Uterus (tissue), 2 donors: ENCODE measurements at regions not wholly inside any gene's neighbourhood (a gene's known extent, or its start where the extent isn't known, plus 50 kb on each side); places are given as distances from the start of the nearest gene placed in this dataset.

Experiments
- CTCF ChIP-seq, 4 experiments: fragments of 200-600 bp in 2 of 4; fragments of 450-650 bp in 2 of 4; sonication (generic) in 2 of 4; IDR thresholded peaks; one replicate each; pipeline ENCODE4 v1.5.1; 2016 to 2019; ENCODE audit warnings: antibody characterized with exemption in 4 of 4, mild to moderate bottlenecking in 2 of 4, moderate library complexity in 1 of 4
- POLR2A ChIP-seq, 2 donors: fragments of 450-650 bp; IDR thresholded peaks; one replicate each; pipeline ENCODE4 v1.6.1; 2016; ENCODE audit warnings: antibody characterized with exemption in 2 of 2, mild to moderate bottlenecking in 1 of 2, moderate library complexity in 1 of 2

DNA sequence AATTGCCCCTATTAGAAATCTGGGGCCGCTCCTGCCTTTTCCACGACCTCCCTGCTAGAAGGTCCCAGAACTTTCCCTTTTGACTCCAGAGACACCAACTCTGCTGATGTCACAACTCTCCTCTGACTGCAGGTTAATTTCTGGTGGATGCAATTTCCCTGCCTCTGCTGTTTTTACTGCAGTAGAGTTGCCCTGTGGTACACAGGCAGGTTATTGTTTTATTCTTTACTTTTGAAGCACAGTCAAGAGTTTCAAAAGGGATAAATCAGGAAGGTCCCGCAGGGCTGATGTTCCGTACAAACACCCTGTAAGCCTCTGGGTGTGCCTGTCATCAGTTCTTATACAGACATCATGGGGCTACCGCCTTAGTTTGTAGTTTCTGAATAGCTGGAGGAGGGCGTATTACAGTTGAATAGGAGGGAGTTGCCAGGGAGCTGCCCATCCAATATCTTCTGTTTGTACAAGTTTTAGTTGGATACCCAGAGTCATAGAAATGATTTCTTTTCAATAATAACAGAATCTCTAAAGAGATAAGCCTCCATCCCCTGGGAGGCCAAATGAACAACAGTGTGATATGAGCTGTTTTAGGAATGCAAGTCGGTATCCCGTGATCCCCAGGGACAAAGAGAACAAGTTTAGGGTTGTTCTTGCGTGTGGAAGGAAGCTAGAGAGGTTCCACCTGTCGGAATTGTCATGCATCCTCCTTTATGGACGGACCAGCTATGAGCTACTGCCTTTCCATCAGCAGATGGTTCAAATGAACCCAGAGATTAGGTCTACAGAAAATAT lies 108.4 kb upstream of the COPS8 start:
- TF ChIP-seq POLR2A (IDR thresholded peaks at IDR 0.05), result no peak
- TF ChIP-seq CTCF (IDR thresholded peaks at IDR 0.05), result no peak
